DMS114 treated with DMSO at 0.1 percent for 48 hours (cell line): ENCODE measurements at regions not wholly inside any gene's neighbourhood (a gene's known extent, or its start where the extent isn't known, plus 50 kb on each side); places are given as distances from the start of the nearest gene placed in this dataset.

Experiments used
- DNase-seq: peaks from one replicate; lab custom pipeline; 2025; ENCODE audit not compliant: unreplicated experiment; lab: John Stamatoyannopoulos, UW

GRCh38 chr13:97629601-97630272 is 195.8 kb downstream of the RAP2A start:
- DNase-seq, result no peak

DNA sequence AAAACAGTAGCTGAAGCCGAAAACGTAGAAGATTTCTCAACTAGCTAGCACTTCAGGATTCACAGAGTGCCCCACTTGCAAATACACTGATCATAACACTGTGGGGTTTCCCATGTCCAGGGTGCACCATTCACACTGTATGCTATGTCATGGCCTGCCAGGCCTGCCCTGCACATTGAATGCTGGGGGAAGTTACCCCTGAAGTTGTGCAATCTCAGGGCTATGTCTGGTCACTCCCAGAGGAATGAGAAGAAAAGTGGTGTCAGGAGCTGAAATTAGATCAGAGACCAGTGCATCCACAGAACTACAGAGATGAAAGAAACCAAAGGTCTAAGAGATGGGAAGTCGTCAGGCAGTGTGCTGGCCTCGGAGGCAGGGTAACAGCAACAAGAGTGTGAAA is 196.8 kb downstream of the RAP2A start:
- no peak for DNase-seq

- DNase-seq, result no peak
Observed at GRCh38 chr13:97631158-97631557, 197.2 kb downstream of the RAP2A start.

DNA sequence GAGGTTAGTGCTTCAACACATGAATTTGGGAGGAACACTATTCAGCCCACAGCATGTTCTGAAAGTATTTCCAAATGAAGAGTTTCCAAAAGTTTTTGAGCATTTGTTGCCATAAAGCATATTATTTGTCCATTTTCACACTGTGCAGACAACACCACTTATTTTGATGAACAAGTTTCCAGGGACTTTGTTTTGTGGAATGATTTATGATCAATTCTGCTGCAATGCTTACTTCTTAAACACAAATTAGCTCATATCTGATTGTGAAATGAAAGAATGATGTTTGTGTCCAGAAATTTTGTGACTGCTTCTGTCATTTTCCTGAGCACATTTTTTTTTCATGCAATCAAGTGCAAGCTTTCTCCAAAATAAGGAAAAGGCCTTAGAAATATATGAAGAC is 205.3 kb downstream of the RAP2A start:
- DNase-seq, result no peak

DNA sequence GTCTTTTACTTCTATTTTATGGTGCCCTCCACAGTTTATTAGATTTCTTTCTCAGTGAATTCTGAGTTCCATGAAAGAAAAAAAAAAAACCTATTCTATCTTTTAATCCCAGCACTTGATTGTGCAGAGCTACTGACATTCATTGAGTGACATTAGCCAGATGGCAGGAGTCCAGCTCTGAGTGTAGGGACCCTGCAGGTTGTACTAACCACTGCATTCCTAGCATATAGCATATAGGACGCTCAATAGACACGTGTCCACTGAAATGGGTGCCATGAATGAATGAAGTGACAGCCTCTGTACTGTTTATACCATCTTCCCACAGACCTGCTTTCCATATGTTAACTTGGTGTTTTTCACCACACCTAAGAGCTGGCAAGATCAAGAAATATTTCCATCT is 206.3 kb downstream of the RAP2A start:
- no peak for DNase-seq

DNA sequence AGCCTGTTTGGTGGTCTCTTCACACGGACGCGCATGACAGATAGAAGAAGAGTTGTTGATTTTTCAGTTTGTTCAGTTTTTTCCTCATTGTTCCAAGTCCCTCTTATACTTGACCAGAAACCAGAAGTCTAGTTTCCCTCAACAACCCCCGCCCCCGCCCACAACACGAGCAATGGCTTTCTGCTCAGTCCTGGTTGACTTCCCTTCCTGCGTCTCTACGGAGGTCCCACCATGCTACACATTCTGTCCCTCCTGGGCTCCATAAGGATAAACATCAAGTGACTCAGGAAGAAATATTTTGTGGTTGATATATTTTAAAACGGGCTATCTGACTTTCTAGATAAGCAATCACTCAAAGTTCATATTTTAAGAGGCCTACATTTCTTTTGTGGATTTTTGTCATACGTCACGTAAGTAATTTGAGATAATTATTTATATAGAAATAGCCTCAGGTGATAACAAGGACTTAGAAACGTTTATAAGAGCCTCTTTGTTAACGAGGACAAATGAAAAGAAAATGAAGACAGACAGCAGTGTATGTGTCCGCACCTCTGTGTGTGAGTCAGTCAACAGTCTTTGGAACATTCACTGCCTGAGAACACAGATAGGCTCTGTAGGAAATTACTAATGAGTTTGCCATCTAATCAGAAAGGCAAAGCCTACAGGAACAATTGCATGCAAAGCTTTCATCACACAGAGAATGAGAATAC is 214.4 kb downstream of the RAP2A start:
- DNase-seq, result no peak

DNA sequence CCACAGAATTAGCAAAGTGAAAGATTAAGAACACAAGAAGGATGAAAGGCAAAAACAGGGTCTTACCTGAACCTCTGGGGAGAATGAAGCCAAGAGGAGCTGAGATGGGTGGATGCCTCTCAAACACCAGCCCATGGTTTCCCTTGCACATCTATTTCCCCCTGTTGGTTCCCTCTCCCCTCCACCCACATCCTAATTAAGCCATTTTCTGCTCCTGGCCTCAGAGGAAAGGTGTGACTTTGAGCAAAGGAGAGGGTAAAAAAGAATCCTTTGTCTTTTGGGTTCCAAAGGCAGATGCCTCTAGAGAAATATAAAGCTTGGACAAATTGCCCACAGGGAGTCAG is 214.9 kb downstream of the RAP2A start:
- no peak for DNase-seq

- DNase-seq, result no peak
Observed at GRCh38 chr13:97653443-97654140, 219.6 kb downstream of the RAP2A start.

DNA sequence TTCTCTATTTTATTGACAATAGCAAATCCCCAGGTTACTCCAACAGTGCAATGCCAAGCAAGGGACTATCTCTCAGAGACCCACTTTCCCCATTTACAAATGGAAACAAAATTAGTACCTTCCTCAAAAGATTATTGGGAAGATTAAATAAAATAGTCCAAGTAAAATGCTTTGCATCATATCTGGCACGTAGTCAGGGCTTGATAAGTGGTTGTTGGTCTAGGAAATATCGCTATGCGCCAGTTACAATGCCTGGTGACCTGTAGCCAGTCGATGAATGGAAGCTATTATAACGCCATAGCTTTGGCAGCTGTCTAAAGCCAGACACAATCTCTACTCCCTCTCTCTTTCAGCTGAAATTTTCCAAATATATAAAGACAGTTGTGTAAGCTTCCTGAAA is 220.3 kb downstream of the RAP2A start:
- no peak for DNase-seq

DNA sequence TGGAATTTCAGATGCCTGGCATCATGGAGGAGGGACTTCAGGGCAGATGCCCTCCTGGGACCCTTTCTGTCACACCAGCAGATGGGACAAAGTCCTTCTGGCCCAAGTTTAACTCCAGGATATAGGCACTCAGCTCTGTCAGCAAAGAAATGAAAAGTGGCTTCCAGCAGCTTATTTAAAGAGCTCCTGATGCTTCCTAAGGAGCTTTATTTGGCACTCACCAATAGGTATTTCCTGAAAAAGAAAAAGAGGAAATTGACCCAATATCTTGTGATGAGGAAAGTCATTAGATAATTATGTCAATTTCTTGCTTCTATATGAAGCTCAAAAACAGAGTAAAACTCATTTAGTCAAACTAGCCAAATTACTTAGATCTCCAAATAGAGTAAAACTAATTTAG is 224.6 kb downstream of the RAP2A start:
- no peak for DNase-seq

GRCh38 chr13:97659602-97660001 is 225.6 kb downstream of the RAP2A start:
- DNase-seq, result no peak

DNA sequence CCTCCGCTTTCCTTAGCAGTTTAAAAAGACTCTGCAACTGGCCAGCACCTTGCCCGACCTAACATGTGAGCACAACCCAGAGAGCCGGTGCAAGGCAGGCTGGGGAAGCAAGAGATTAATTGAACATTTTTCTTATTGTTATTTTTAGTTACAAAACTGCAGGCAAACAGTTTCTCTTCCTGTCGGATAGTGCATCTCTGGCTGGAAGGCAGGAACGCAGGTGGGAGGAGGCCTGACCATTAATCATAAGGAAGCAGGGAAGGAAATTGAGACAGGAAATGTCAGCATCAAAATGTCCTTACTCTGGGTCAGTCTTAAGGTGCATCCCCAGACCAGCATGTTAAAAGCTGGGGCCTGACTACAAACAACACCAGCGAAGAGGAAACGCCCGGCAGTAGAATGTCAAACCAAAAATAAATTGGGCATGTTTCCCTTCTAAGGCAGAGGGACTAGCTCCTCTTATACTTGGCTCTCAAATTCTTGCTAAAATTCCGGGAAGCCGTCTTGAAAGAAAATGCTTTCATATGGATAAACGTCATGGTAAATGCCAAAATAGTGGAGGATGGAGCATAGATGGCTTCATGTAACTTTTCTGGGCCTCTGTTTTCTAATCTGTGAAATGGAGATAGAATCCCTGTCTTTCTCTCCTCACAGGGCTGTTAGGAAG is 226.8 kb downstream of the RAP2A start:
- DNase-seq, result no peak

DNA sequence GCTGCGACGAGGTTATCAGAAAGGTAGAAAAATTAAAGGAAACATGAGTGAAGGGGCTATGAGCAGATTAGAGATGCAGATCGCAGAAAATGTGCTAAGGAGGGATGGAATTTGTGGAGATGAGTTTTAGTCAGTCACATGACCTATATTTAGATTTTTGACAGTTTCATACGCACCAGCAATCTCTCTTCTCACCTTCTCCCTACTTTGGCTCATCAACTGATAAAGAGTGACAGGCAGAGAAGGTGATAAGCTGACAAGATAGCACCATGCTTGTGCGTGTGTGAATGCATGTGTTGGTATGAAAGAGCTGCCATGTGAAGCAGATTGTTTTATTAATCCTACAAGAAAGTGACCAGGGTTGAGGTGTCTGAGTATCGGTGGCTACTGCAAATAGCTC is 252.6 kb downstream of the RAP2A start:
- no peak for DNase-seq

GRCh38 chr13:97692628-97693027 is 258.7 kb downstream of the RAP2A start:
- no peak for DNase-seq

DNA sequence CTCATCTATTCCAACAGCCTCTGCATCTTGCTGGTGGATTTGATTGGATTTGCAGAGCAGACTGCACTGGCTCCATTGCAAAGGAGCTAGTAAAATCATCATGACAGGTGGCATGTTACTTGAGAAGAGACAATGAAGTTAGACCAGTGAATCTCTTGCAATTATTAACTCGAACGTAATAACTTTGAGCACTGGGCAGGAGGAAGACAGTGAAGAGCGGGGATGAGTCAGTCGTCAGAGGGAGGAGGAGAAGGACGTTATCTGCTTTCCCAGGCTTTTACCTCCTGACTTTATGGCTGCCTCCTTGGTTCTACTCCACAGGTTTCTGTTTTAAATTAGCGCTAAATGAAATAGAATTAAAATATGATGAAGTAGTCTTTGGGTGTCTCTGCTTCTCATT is 257.8 kb upstream of the IPO5 start:
- no peak for DNase-seq

DNA sequence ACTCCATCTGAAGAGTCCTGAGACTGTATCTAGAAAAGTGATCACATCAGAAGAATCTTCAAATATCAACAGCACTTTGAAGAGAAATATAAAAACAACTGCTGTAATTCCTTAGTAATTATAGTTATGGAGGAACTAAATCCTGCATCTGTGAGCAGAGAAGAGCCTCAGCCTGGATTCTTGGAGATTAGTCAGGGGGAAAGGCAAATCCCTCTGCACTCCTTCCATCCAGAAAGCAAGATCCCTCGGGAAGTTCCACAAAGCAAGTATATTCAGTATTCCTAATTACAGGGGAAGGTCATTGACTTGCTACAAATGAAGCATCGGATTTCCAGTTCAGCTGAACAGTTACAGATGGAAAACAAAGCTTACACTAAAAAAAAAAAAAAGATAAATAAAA is 256.6 kb upstream of the IPO5 start:
- no peak for DNase-seq

DNA sequence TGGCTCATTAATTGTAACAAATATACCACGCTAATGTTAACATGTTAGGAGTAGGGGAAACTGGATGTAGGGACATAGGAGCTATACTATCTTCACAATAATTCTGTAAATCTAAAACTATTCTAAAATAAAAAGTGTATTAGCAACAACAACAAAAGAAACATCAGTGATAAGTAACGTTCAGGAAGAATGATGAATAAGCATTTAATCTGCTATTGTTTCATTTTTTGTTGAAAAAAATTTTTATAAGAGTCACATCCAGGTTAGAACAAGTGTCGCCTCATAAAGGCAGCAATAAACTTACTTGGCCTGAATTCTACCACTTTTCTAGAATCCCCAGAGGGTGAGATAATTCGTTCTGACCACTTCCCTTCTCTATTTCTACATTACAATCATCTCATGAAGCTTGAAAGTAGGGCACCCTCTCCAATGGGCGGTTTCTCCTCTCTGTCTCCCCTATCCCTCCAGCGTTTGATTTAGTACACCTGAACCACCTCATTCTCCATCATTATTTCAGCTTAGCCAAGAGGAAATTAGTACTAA is 253.1 kb upstream of the IPO5 start:
- no peak for DNase-seq

DNA sequence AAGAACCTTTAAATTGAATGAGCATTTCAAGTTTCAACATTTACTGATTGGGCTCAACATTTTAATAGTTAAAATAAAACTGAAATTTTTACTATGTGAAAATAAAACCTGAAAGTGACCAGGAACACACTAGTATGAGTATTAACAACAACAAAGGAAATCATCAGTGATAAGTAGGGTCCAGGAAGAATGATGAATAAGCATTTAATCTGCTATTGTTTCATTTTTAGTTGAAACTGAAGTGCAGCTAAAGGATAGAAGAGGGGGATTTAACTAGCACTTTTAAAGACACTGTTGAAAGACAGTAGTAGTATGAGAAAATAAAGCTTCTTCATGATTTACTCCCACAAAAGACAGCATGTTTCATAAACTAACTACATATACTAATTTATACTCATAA is 250.9 kb upstream of the IPO5 start:
- no peak for DNase-seq

- DNase-seq, result no peak
Observed at GRCh38 chr13:97710797-97711196, 242.7 kb upstream of the IPO5 start.

- DNase-seq, result no peak
Observed at GRCh38 chr13:97712770-97713169, 240.7 kb upstream of the IPO5 start.

DNA sequence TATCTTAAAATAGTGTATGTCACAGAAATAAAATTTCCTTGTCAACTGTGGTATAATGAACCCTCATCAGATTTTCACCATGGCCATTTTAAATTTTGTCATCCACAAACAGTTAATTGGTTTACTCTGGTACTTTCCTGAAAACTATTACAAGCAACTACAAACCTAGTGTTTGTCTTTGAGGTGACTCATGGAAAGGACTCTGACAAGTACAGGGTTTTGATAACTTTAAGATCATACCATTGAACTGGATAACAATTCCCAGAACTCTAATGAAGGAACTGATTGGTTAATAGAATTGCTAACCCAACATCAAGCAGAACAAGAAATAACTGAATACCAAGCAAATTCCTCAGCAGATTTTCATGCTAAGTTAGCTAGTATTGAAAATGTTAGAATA is 237.7 kb upstream of the IPO5 start:
- DNase-seq, result no peak

GRCh38 chr13:97716746-97717145 is 236.7 kb upstream of the IPO5 start:
- DNase-seq, result no peak
